HG03460 (cell line): ENCODE measurements at regions not wholly inside any gene's neighbourhood (a gene's known extent, or its start where the extent isn't known, plus 50 kb on each side); places are given as distances from the start of the nearest gene placed in this dataset.

Experiments
- ATAC-seq: cut with Tn5 transposase; IDR thresholded peaks from one replicate; pipeline ENCODE4 v1.9.1; 2021; ENCODE audit not compliant: unreplicated experiment

DNA sequence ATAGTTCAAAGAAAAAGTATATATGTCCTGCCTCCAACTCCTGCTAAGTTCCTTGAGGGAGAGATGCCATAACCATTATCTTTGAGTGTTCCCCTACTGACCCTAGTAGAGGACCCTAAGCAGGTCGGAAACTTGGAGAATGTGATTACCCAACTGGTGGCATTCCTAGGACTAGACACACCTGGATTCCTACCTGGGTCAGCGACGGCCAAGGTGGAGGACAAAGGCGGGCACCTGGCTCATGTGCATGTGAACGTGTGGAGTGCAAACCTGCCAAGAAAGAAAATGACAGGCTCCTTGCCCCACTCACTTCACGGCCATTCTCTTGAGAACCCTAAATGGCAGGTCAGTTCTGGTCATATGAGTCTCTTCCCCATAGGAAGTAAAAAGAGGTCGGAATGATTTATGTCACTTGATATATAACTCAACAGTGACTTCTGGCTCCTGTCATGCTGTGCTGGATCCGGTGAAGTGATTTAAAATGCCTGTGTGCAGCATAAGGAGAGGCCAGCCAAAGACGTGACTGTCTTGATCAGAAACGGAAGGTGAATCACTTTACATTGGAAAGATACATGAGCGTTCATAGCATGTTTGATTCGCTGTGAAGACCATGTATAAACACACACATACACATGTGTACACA, 371.6 kb downstream of the EIPR1 start:
- no peak for ATAC-seq

DNA sequence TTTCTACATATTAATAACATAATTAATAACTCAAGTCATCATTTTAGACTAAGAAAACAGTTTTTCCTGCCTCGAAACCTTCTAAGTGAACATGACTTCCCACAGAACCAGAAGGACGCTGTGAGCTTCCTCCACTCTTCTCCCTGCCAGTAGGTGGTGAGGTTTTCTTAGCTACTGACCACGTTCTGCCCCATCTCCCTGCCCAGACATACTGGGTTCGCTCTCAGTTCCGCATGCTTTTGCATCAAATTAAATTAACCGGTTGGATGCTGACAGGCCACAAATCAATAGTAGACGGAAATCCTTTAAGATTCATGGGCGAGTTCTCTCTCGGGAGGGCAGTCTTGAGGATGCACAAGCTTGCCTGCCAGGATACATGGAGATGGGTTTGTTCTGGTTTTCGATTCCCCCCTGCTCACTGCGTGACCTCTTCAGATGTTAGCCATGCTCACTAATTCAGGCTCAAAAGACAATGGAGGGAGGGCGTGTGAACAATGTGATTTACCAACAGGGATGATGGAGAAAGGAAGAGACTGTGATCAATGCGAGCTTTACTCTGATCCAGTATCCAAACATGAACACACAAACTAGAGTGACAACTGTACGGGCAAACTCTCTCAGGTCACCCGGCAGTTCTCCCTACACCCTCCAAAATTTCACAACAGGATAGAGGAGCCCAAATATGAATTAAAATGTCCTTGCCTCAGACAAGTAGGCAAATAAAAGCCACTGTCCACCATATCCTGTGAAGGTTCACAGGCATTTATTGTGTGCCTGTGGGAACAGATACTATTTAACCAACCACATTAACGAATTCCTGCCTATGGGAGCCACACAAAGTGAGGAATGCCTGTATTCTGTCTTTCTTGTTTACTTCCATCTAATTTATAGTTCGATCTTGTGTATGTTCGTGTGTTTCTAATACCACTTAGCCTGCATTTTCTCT, 375.7 kb downstream of the EIPR1 start:
- ATAC-seq = peak; percentile 63

DNA sequence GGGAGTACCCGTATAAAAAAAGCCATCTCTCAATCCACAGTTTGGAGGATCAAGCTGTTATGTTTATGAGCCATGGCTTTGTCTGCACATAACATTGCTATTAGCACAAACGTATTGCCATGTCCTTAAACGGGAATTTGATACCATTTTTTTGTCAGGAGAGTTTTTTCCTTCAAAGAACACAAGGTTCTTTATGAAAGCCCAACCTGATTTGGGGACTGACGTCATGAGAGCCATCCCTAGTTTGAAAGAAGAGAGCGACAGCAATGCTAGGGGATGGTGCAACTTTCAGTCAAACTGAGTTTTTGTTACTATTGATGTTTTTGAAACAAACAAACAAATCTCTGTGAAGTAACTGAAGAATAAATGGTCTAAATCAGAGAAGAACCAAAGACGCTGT, 376.6 kb downstream of the EIPR1 start:
- no peak for ATAC-seq

DNA sequence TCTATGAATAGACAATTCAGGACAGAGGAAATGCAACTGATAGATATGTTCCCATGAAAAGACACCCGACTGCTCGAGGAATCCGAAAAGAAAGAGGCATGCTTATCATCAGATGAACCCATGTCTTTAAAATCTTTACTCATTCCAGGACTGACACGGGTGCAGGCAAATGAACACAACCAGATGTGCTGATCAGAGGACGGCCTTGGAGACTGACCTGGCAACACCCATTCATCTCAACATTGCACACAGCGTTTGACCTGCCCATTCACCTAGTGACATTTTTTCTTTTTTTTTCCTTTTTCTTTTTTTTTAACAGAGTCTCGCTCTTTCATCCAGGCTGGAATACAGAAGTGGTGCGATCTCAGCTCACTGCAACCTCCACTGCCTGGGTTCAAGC, 377.5 kb downstream of the EIPR1 start:
- no peak for ATAC-seq

DNA sequence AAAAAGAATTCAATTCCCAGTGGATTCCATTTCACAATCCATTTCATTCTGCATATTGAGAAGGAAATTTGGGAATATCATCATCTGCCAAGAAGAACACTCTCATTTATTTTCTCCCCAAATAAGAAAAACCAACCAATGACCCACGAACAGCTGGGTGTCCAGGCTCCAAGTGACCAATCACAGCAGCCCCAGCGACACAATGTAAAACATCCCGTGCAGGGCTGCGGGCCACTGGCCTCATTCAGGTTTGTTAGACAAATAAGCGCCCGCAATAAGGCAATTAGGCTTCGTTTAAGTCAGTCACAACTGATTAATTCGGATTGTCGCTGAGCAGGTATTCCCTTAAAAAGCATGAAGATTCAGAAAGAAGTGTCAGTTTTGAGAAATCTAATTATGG, 378.6 kb downstream of the EIPR1 start:
- ATAC-seq = no peak

DNA sequence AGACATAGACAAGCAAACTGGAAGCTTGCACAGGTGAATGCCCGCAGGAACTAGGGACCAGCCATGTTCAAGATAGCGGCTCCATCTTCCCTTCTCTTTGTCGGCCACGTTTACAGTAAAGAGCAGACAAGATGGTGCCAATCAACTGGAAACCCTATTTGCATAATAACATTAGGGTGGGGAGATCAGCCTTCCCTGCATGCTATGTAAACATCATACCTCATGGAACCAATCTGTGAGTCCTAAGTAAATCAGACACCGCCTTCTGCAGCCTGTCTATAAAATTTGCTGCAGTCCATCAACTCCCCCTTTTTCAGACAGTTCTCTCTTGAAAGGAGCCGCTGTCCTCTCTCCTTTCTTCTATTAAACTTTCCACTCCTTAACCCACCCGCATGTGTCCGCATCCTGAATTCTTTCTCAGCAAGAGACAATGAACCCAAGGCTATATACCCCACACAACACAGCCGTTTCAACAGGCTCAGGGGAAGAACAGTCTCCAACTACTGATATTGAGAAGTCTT, 384.4 kb downstream of the EIPR1 start:
- ATAC-seq = no peak

DNA sequence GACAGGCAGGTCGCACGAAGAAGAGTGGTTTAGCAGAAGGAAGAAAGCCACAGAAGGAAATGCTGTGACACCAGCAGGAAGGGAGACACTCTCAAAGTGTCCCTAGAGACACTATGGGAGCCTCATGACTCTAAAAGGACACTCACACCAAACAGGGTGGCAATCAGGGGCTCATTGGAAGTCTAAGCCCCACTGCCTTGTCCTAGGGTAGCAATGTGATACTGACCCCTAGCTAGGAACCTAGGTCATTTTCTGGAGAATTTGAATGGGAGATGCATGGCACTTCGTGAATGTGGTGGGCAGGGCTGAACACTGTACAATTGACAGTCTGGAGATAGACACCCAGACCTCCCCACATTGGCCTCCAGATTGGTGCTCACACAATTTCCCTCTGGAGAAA, 385.0 kb downstream of the EIPR1 start:
- no peak for ATAC-seq

DNA sequence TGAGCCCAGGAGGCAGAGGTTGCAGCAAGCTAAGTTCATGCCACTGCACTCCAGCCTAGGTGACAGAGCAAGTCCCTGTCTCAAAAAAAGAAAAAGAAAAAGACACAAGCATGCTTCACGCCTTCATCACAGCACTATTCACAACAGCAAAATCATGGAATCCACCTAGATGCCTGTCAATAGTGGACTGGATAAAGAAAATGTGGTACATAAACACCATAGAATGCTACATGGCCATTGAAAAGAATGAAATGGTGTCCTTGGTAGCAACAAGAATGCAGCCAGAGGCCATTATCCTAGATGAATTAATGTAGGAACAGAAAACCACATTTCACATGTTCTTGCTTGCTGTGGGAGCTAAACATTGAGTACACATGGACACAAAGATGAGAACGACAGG, 392.6 kb downstream of the EIPR1 start:
- no peak for ATAC-seq

DNA sequence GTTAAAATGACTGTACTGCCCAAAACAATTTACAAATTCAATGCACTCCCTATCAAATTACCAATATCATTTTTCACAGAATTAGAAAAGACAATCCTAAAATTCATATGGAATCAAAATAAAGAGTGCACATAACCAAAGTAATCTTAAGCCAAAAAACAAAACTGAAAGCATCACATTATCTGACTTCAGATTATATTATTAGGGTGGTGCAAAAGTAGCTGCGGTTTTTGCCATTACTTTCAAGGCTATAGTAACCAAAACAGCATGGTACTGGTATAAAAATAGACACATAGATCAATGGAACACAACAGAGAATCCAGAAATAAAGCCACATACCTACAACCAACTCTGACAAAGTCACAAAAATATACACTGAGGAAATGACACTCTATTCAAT, 396.6 kb downstream of the EIPR1 start:
- no peak for ATAC-seq

DNA sequence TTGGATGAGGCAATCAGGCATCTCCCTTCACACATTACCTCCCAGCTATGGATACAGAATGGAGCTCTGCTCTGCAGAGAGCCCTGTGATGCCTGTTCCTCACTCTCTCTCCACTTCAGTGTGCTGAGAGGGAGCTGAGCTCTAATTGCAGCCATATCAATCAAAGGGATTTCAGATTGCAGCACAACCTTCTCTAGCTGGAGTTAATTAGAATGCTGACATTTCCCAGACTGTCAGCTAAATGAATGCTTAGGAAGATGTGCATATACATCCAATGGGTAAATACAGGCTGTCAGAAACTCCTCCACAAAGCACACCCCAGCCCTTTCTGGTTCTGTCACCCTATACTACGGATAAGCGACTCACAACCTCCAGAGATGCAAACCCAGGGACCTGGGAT, 402.6 kb downstream of the EIPR1 start:
- ATAC-seq = no peak

DNA sequence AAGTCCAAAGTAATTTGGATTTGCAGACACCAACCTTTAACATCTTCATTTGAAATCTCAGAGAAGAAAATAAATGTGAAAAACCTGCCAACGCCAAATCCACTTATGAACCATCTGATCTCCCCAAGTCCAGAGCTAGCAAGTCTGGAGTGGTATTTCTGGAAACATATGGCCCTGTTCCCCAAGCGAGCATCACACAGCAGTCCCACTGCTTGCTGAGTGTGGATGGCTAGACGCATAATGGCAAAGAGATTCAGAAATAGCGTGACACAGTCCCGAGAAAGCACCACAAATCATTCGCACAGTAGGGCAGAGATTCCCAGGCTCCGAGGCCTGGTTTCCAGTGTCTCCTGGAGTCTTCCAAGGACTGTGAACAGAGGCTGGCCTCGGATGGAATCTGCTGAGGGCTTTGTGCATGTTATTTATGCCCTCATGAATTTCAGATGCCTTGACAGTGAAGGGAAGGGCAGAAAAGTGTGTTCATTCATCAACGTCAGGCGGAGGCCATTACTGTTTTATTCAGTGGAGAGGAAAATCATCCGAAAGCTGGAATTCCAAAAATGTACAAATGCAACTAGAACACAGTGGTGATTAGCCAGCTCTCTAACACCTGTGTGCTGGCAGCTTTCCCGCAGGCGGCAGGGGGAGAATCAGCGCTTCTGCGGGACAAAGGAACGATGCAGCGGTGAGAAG, 417.0 kb downstream of the EIPR1 start:
- no peak for ATAC-seq

DNA sequence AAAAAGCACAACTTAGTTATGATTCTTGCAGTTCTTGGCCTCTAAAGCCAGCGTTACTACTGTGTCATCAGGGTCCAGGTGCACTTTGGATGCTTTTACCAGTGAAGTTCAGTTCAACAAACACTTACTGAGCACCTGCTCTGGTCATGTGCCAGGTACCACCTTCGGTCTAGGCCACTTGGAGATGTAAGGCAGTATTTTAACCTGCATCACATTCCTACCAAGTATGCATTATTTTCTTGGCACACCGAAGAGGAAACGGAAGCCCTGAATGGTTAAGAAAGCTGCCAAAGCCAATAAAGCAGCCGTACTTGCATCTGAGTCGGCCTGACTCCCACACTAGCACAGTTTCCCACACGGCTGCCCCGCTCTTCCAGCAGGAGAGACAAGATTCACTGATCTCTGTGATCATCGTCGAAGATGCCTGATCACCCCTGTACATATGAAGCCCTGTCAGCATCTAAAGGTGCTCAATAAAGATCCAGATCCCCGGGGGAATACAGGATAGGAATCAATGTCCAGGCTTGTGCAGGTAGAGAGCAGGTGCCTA, 427.1 kb downstream of the EIPR1 start:
- no peak for ATAC-seq

DNA sequence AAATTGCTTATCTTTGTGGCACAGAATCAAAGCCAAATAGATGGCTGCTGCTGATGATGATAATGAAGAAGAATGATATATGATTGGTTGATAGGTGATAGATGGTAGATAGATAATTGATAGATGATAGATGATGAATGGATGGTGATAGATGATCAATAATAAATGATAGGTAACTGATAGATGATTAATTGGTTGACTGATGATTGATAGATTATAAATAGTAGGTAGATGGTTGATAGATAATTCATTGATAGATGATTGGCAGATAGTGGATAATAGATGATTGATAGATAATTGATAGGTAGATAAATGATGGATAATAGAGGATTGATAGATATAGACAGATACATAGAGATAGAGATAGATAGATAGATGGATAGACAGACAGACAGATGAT, 430.2 kb downstream of the EIPR1 start:
- no peak for ATAC-seq

DNA sequence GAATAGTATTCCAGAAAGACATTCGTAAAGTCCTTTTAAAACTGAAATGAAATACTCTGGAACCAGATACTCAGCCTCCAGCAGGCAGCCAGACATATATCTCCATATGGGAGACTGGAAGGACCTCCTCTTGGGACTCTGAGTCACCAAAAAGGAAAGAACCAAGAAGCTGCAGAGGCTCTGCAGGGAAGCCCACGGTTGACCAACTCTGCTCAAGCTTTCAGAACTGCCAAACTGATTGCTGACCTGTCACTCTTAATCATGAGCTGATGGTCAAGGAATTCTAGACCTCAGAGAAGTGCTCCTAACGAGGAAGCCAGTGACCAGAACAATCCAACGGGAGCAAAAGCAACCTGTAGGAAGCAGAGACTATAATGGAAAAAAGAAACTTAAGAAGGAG, 434.7 kb downstream of the EIPR1 start:
- ATAC-seq = no peak

DNA sequence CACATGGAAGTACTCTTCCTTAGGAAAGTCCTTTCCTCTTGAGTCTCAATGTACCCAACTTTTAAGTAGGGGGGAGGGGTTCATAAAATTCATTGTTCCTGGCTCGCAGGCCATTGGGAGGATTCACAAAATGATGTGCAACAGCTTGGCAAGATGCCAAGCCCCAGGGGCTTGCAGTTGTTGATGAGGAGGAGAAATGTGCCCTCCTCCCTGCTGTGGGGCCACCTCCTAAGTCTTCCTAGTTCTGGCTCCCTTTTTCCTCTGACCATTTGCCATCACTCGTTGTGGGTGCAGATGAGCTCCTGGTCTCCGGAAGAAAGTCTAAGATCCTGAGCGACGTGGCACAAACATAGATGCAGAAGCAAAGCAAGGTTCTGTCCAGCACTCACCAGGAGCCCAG, 435.4 kb downstream of the EIPR1 start:
- no peak for ATAC-seq

DNA sequence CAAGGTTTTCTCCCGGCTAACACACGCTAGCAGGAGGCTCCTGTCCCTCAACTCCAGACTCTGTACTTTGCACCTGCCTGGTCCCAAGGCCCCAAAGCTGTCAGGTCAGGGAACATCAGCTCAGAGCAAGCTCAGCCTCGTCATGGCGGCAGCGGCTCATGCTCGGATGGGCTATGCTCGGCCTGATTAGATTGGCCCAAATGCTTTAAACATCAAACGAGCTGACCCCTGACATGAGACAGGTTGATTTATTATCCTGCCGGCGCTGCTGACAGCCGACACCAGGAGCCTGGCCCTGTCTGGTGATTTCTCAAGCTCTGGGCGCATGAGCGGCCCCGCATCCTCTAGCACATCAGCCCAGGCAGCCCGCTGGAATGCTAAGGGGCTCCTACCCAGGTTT, 436.4 kb downstream of the EIPR1 start:
- ATAC-seq = no peak

DNA sequence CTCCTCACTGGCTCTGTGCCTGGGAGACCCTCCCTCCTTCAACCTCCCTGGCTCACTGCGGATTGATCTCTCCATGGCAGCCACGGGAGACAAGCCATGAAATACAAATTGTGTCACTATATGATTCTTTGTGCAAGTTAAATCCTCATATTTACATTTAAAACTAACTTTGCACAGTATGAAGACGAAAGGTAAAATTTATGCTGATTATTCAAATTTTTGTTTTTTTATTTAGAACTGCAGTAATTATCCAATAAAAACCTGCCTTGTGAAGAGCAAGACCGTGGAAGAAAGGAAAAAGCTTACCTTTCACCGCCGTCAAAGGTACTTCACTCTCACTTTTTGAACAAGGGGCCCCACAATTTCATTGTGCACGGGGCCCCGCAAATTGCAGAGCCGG, 436.9 kb downstream of the EIPR1 start:
- ATAC-seq = no peak

DNA sequence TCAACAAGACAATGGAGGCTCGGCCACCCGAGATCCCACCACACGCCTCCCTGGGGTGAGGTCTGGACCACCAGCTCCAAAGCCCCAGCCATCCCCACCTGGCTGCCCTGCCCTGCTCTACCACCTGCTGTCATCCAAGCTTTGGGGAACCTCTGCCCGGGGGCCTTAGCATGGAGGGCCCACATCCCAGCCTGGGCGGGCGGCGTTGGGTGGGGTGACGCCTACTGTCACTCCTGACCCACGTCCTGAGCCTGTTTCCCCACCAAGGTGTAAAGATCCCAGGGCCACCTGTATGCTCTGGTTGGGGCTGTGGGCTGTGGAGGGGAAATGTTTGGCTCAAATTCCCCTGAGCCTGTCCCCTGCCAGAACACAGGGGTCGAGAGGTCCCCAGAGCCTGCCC, 437.6 kb downstream of the EIPR1 start:
- no peak for ATAC-seq

DNA sequence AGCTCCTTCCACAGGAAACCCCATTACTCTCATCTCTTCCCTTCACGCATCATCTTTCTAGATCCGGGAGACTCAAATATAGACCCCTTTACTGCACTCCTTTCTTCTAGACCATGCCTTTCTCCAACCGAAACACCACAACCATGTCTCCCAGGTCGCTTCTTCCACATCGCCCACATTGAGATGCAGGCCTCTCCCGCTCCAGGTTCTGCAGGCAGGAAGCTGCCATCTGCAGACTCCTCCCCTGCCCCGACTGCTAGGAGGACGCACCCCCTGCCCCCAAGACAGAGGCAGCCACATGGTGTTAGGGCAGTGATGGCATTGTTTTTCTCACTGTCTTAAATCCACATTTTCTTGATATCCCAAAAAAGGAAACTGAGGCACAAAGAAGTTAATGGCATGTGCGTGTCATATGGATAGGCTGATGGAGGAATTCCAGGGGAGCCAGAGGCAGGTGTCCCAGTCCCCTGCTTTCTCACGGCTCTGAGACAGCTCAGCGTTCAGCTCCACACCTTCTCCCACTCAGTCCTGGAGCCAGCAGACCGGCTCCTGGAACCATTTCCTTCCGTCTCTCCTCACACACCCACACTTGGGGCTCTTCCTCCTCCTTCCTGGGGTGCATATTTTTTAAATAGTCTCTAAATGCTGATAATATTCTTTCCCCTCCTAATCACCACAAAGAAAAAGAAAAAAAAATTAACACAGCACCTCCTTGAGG, 438.4 kb downstream of the EIPR1 start:
- no peak for ATAC-seq

DNA sequence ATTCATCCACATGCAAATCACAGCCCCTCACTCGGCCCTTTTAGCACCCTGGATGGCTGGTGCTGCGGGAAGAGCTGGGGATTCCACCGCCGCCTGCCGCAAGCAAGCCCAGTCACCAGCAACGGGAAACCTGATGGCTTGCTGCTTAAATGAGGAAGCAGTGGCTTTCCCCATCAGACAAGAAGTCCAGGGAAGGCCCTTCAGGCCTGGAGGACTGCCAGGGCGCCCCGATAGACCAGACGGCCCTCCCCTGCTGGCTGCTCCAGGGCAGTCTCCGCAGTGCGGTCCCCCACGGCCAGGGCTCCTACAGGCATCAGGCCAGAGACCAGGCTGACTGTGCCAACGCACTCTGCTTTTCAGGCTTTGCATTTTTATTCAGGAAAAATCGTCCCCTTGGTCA, 439.1 kb downstream of the EIPR1 start:
- ATAC-seq = no peak
